GM21367 (cell line): ENCODE measurements at regions not wholly inside any gene's neighbourhood (a gene's known extent, or its start where the extent isn't known, plus 50 kb on each side); places are given as distances from the start of the nearest gene placed in this dataset.

Source experiments
- ATAC-seq: cut with Tn5 transposase; IDR thresholded peaks from one replicate; pipeline ENCODE4 v1.9.1; 2021; ENCODE audit not compliant: unreplicated experiment

DNA sequence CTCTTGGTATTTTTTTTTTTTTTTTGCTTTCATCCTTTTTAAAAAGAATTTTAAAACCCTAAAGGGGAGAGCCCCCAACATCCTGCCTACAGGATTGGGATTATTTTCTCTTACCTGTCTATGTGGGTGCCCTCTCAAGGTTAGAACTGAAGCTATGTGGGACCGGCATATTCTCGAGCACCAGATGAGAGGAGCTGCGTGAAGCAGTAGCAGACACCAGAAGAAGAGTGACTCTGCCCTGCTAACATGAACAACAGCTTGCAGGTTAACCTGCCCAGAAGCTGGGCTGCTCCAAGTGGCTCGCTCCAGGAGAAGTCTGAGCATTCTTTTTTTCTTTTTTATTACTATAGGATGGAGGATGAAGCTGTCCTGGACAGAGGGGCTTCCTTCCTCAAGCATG is 102.6 kb upstream of the SLC4A4 start:
- no peak for ATAC-seq

DNA sequence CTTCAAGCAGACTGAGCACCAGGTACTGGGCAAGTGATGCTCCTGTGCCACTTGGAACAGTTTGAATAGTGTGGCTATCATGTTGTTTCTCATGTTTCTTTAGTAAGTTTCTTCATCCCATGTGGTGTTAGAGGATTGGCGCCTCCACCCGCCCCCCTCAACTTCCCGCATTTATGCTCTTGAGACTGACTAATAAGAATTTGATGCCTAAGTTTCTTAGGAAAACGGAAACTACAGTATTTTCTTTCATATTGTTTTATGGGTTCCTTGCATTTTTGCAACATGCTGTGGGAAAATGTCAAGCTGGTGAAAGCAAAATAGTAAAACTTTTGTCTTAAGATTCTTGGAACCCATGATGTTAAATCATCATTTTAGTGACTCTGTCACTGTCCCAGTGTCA is 101.2 kb upstream of the SLC4A4 start:
- no peak for ATAC-seq

GRCh38 chr4:71239365-71239764 is 99.5 kb upstream of the SLC4A4 start:
- ATAC-seq: no peak

DNA sequence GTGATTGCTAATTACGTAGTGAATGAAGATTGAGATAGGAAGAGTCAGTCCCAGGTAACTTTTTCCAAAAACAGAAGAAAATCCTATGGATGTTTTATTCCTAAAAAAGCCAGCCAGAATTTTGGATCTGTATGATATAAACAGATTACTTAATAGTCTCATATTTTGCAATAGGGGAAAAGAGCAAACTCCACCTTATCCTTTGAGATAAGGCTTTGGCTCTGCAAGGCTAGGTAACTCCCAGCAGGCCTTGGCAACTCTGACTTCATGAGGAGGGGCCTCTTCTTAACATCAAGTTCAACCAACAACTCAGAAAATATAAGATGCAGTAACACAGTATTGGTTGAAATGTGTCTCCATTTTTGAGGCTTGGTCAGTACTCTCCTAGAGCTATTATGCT is 98.7 kb upstream of the SLC4A4 start:
- no peak for ATAC-seq

- no peak for ATAC-seq
Observed at GRCh38 chr4:71241501-71242288, 97.1 kb upstream of the SLC4A4 start.

DNA sequence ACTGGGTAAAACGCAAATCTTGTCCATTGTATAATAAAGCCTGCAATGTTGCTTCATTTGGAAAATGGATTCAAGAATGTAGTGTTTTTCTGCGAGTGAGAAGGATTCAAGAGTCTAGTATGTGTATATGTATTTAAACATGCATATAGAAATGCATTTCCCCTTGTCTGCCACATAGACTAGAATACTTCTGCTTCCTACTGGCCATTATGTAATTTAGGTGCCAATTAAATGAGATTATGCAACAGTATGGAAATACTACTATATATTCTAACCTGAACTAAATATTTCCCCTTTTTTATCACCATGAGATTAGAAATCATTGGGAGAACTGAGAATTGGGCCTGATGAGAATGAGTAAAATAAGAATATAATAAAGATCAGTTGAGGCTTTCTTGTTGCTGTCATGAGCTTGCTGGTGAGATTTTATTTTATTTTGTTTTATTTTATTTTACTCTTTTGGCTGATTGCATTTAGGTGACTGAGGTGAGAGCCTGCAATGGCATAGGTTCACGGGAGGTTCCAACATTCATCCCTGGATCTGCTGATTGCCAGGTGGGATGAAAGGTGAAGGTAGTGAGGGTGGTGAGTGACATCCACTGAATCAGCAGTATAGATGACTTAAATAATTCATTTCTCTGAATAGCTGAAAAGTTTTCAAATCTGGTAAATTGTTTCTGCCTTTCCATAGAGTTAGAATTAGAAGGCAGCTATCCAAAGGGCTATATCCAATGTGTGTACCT is 95.6 kb upstream of the SLC4A4 start:
- ATAC-seq: no peak

GRCh38 chr4:71247706-71248105 is 91.1 kb upstream of the SLC4A4 start:
- no peak for ATAC-seq

- ATAC-seq: no peak
Observed at GRCh38 chr4:71251261-71251660, 87.6 kb upstream of the SLC4A4 start.

DNA sequence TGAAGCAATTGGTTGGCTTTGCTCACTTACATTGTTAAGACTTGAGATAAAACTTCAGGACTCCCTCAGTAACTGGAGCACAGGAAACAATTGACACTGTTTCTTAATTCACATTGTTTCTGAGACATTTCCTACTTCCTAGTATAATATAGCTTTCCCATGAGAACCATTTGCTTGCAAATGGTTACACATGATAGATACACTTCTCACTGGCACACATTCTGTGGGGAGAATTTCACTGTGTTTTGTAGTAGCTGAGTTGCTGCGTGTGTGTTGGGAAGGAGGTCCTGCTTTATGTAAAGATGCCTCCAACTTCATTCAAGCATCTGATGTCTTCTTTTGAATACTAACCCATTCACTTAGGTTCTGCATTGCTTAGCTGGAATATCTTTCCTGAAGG is 85.3 kb upstream of the SLC4A4 start:
- ATAC-seq: no peak

DNA sequence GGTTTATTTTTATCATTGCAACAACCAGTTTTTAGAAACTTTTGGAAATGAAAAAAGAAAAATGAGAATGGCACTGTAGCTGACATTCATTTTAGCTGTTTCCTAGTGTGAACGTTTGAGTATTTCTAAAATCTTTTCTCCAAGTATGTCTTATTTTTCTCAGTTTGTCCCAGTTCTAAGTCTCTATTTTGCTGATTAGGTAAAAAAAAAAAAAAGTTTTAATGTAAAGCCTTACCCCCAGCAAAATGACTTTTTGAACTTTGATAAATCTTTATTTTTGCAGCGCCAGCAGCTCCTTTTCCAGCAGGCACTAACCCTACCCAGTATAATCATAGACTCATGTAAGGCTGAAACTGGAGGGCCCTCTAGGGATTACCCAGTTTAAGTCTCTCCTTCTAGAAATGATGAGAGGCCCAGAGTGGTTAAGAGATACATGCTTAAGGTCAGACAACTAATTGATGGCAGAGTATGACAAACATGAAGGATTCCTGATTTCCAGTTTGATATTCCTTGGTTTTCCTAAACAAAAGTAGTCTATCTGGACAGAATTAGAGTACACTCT is 84.3 kb upstream of the SLC4A4 start:
- ATAC-seq: no peak

DNA sequence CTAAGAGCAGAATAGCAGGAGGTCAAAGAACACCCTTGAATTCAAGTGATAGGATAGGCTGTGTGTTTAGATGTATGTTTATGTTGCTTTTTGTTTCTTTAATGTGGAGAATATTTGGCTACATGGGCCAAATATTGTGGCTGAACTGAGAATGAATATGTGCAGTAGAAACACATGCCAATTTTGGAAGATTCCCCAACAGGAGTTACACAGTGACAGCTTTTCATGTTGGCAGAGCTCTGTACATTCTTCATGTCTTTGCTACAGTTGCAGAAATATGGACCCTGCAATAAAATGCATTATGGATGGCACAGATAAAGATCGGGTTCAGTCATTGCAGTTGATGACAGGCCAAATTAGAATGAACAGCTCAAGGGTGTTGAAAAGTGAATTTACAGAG is 82.8 kb upstream of the SLC4A4 start:
- no peak for ATAC-seq

DNA sequence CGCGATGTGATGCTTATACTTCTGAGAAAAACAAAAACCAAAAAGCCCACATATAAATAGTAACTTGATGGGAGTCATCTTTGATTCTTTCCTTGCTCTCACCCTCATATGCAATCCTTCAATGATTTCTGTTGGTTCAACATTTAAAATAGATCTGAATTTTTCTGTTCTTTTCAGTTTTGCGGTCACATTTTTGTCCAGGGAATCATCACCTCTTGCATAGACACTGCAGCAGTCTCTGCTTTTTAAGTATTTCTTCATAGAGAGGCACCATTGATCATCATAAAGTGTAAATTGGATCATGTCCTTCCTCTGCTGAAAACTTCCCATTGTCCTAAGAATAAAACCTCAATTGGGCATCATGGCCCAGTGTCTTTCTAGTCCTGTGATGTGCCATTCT is 81.1 kb upstream of the SLC4A4 start:
- no peak for ATAC-seq

DNA sequence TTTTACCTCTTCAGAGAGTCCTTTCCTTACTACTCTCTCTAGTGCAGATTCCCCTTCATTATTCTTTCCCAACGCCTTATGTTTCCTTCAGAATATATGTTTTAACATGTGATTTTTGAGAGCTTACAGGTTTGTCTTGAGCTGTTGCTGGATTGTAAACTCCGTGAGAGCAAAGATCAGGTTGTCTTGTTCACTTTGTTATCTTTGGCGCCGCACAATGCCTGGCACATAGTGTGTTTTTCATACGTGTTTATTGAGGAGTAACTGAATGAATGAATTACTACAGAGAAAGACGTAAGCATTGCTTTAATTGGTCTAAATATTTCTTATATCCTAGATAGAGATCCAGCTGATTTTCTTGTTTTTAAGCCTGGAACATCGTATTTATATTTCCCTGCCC is 80.5 kb upstream of the SLC4A4 start:
- no peak for ATAC-seq

DNA sequence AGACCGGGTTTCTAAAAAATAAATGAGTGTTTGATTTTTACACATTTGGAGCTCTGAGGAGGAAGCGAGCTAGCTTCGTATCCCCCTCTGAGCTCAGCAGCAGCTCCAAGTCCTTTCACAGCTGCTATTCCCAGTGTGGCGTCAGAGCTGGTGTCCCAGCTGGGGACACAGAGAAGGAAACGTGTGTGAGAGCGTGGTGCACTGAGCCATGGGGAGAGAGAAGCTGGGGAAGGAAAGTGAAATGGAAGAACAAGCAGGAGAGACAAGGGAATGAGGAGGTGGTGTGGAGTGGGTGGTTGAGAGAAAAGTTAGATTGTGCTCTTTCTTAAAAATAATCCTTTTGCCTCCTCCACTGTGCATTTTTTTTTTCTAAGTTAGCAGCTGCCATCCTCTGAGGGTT is 79.5 kb upstream of the SLC4A4 start:
- ATAC-seq: no peak

DNA sequence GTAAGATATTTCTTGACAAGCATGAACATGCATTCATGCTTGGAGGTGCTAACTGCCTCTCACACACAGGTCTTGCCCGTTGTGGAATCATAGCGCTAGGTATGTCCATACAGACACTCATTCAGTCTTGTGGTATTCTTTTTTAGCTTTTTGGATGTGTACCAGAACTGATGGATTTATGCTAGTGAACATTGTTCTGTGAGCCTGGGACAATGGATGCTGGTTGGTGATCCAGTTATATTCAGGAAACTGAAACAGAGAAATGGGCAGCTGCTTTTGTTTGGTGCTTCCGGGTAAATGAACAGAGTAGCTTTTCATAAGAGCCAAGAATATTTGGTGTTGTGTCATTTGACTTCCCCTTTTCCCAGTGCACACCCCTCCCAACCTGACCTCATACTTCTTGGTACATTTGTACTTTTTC is 78.9 kb upstream of the SLC4A4 start:
- no peak for ATAC-seq

DNA sequence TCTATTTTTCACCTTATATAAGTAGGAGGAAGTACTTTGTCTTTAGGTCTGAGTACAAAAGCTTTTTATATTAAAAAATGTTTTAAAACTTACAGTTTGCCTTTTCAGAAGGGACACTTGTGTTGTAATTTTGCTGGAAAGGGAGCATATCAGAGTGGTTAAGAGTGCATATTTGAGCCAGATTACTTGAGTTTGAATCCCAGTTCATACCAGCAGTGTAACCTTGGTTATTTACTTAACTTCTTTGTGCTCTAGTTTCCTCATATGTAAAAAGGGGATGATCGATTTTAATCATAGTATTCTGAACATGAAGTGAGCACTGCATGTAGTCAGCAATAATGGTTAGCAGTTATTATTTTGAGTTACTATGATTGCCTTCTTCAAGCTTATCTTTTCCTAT is 78.3 kb upstream of the SLC4A4 start:
- no peak for ATAC-seq

DNA sequence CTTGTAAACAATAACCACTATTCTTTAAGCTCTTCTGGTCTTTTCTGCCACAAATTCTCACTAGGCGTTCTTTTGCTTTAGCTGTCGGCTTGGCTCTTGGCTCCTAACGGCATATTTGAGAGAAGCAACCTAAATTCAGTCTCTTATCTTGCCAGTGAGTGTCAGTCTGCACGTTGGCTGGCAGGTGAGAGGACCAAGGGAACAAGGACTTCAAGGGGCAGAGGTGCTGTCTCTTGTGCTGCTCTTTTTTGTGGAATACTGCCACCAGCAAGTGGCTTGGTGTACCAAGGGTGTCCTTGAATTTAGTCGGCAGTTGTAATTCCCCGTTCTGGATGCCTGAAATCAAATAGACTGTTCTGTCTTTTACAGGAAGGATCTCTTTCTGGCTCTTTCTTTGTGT is 77.8 kb upstream of the SLC4A4 start:
- no peak for ATAC-seq

GRCh38 chr4:71261633-71262121 is 77.1 kb upstream of the SLC4A4 start:
- no peak for ATAC-seq

DNA sequence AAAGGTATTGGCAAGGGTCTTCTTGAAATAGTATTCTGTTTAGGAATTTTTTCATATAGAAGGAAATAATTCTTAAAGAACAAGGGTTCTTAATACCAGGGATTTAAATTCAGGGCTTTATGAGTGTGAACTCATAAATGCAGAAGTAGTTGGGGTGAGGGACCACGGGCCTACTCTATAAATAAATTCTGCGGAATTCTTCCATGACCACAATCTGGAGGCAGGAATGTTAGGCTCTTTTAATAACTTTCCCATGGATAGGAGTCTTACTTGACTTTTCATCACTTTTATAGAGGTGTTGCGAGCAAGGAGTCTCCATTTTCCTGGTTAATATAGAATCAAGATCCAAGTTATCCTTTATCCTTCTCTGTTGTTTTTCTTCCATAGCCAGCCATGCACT is 76.7 kb upstream of the SLC4A4 start:
- no peak for ATAC-seq

GRCh38 chr4:71266090-71266794 is 72.6 kb upstream of the SLC4A4 start:
- ATAC-seq: no peak

DNA sequence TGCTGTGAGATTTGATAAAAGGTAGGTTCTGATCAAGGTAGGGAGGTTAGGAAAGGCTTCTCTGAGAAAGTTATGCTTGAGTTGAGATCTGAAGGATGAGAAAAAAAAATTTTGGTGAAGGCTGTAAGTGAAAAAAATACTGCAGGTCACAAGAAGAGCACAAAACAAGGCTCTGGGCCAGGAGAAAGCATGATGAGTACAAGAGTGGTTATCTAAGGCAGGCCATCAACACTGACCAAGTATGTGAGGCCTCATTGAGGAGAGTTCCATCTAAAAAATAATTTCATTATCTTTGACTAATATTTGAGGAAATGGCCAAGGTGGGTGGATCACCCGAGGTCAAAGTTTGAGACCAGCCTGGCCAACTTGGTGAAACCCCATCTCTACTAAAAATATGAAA is 71.6 kb upstream of the SLC4A4 start:
- ATAC-seq: no peak

DNA sequence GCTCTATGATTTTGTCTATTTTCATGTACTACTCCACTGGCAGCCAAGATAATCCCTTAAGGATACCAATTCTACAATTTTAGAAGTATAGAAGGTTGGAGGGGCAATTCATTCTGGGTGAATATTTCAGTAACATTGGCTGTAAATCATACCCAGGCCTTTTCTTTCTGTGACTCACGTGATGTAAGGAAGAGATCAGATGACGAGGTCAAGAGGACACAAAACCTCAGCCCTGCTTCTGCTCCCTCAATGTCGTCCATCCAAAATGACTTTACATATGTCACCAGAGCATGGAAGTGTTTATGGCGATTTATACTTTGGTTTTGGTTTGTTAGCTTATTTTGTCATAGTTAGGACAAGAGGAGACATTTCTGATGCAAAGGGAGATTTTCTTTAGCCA is 70.7 kb upstream of the SLC4A4 start:
- ATAC-seq: no peak
